AG09309 (cell line): ENCODE measurements at regions not wholly inside any gene's neighbourhood (a gene's known extent, or its start where the extent isn't known, plus 50 kb on each side); places are given as distances from the start of the nearest gene placed in this dataset.

Experiments used
- DNase-seq: peaks from one replicate; pipeline ENCODE4 v3.0.0-alpha.2; 2010; ENCODE audit warnings: low read depth
- H3K4me3 ChIP-seq: 2 replicates; pipeline ENCODE4 v1.5.1; 2011; ENCODE audit warnings: mild to moderate bottlenecking, low read depth, low read length, moderate library complexity; ENCODE audit not compliant: control insufficient read depth
- TF ChIP-seq, protein P1 (sequence below): IDR thresholded peaks from 2 replicates; pipeline ENCODE4 v1.5.1; 2011; ENCODE audit warnings: mild to moderate bottlenecking, low read depth, low read length, inconsistent platforms; ENCODE audit not compliant: insufficient read depth, control insufficient read depth; ENCODE audit errors: missing control alignments

- no peak for DNase-seq
- TF ChIP-seq, protein P1, sequence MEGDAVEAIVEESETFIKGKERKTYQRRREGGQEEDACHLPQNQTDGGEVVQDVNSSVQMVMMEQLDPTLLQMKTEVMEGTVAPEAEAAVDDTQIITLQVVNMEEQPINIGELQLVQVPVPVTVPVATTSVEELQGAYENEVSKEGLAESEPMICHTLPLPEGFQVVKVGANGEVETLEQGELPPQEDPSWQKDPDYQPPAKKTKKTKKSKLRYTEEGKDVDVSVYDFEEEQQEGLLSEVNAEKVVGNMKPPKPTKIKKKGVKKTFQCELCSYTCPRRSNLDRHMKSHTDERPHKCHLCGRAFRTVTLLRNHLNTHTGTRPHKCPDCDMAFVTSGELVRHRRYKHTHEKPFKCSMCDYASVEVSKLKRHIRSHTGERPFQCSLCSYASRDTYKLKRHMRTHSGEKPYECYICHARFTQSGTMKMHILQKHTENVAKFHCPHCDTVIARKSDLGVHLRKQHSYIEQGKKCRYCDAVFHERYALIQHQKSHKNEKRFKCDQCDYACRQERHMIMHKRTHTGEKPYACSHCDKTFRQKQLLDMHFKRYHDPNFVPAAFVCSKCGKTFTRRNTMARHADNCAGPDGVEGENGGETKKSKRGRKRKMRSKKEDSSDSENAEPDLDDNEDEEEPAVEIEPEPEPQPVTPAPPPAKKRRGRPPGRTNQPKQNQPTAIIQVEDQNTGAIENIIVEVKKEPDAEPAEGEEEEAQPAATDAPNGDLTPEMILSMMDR = no peak
Measured at GRCh38 chr3:165518346-165518745, 318.9 kb downstream of the BCHE start.

DNA sequence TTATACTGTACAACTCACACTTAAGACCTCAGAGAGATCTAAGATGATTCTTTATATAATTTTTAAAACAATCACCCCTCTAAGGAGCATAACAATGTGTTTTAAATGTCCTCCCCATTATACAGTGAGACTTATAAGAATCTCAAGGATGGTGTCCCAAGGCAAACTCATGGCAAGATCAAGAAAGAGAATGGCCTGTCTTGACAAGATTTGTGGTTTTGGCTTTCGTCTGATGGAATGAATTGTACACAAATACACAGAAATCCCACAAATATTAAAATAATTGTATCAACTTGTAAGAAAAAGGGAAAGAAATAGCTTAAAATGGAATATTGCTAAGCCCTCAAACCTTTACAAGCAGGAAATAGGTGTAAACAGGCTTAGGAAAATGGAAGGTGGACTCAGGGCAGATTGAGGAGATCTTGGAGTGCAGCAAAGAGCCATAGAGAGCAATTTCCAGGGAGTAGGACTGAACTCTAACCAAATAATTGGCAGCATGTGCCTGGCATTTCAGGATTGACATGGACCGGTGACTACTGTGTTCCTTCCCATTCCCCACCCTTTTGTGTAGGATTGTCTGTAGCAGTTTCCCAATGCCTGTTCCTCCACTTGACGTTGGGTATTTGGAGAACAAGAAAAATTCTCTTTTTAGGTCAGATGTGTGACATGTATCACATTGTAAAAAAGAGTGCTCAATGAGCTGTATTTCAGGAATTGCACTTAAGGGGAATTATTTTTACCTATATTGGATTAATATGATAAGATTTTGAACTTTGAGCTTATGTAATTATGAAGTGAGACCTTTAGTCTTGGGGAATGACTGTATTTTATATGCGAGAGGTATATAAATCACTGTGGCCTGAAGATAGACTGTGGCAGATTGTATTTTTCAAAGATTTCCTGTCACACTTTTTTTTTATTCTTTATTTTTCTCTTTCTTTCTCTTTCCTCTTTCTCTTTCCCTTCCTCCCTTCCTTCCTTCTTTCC lies 317.8 kb upstream of the SLITRK3 start:
- TF ChIP-seq, protein P1 = no peak
- H3K4me3 ChIP-seq = no peak overlapping the region
- no peak for DNase-seq

More at GRCh38 chr3:165518346-165518745, 318.9 kb downstream of the BCHE start:
- H3K4me3 ChIP-seq = no peak overlapping the region

GRCh38 chr3:165507576-165507975 lies 311.4 kb upstream of the SLITRK3 start:
- H3K4me3 ChIP-seq = no peak overlapping the region
- DNase-seq = no peak
- TF ChIP-seq, protein P1 = no peak

- no peak overlapping the region for H3K4me3 ChIP-seq
- TF ChIP-seq, protein P1 = no peak
- no peak for DNase-seq
Measured at GRCh38 chr3:165507060-165507459, 310.9 kb upstream of the SLITRK3 start.

DNA sequence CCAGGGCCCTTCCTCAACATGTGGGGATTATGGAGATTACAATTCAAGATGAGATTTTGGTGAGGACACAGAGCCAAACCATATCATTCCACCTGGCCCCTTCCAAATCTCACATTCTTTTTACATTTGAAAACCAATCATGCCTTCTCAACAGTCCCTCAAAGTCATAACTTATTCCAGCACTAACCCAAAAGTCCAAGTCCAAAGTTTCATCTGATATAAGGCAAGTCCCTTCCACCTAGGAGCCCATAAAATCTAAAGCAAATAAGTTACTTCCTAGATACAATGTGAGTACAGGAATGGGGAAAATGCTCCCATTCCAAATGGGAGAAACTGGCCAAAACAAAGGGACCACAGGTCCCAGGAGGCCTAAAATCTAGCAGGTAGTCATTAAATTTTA lies 309.5 kb upstream of the SLITRK3 start:
- TF ChIP-seq, protein P1 = no peak
- H3K4me3 ChIP-seq = no peak overlapping the region
- no peak for DNase-seq

DNA sequence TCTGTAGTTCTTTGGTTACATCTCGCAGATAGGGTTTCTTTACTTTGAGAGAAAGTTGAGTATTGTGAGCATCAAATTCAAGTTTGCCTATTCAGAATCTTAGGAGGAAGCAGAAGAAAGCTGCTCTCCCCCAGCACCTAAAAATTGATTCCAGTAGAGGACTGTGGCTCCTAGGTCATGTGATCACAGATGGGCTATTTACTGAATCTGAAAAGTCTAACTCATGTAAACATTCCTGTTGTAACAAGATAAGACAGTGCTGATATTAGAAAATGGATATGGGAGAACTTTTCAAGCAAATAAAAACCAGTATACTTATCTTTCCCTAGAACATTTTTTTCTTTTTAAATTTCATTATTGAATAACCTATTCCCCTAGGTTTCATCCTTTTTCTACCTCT lies 308.4 kb upstream of the SLITRK3 start:
- DNase-seq = no peak
- TF ChIP-seq, protein P1 = no peak

DNA sequence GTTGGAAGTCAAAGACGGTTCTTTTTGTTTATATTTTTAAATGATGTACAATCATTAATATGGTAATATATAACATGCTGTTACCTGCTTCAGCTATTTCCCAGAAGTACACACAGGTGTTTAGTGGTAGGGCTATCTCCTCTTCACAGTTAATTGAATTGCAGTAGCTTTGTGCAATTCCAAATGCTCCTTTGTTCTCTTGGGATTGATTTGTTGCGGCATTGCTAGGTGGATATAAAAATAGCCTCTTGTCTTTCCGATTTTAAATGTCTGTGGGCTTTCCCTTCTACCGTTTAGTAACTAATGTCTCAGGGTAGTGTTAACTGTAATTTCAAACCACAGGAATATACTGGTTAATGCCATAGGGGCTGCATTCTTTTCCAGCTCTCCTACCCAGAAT lies 307.6 kb upstream of the SLITRK3 start:
- no peak overlapping the region for H3K4me3 ChIP-seq
- no peak for DNase-seq
- TF ChIP-seq, protein P1 = no peak

More for the DNA sequence above, 308.4 kb upstream of the SLITRK3 start:
- H3K4me3 ChIP-seq = no peak overlapping the region
